Hematopoietic multipotent progenitor cell treated with erythropoietin and hydrocortisone succinate and interleukin-3 and kit ligand, for 6 days (in vitro differentiated cells): ENCODE measurements at regions not wholly inside any gene's neighbourhood (a gene's known extent, or its start where the extent isn't known, plus 50 kb on each side); places are given as distances from the start of the nearest gene placed in this dataset.

Source experiments
- DNase-seq: peaks from one replicate; pipeline ENCODE4 v3.0.0-alpha.2; 2015

GRCh38 chr10:131743190-131744151, 157.3 kb upstream of the PPP2R2D start:
- DNase-seq, result peak; percentile 5

DNA sequence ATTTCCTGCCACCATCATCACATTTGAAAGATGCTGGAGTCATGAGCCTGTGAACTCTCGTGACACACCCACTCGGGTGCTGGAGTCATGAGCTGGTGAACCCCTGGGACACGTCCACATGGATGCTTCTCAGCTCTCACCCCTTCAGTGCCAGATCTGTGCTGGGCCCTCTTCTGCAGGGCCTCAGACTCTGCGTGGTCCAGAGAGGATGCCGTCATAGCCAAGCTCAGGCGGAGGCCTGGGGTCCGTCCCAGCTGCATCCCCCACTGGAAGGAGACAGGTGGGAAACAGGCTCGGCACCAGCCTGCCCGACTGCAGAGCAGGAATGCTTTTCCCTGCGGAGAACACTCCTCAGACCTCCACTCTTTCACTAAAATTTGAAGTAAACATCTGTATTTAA, 156.5 kb upstream of the PPP2R2D start:
- DNase-seq, result no peak

GRCh38 chr10:131745591-131745990, 155.2 kb upstream of the PPP2R2D start:
- no peak for DNase-seq

GRCh38 chr10:131746241-131746711, 154.5 kb upstream of the PPP2R2D start:
- DNase-seq, result no peak

DNA sequence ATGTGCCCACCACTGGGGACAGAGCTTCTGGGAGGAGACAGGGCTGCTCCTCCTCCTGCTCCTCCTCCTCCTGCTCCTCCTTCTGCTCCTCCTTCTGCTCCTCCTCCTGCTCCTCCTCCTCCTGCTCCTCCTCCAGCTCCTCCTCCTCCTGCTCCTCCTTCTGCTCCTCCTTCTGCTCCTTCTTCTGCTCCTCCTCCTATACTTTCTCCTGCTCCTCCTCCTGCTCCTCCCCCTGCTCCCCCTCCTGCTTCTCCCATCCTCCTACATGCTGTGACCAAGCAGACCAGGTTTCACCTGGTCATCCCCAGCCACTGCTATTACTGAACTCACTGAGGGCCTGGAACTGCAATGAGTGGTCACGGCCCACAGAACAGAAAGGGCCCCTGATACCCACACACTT, 154.0 kb upstream of the PPP2R2D start:
- no peak for DNase-seq

DNA sequence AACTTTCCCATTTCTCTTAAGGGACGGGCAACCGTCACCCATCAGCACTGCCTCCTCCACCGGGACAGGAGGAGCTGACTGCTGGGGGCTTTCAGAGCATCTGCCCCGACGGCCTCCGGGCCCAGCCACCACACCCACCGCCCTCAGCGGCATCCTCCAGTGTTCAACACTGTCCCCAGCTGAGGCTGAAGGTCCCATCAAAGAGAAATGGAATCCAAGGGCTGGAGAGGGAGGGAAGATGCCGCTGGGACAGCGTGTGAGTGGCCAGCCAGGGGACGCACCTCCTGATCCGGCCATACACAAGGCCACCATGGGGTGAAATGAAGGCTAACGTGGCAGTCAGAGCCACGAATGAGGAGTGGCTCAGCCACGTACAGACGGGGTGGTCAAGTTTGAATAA, 153.6 kb upstream of the PPP2R2D start:
- no peak for DNase-seq

DNA sequence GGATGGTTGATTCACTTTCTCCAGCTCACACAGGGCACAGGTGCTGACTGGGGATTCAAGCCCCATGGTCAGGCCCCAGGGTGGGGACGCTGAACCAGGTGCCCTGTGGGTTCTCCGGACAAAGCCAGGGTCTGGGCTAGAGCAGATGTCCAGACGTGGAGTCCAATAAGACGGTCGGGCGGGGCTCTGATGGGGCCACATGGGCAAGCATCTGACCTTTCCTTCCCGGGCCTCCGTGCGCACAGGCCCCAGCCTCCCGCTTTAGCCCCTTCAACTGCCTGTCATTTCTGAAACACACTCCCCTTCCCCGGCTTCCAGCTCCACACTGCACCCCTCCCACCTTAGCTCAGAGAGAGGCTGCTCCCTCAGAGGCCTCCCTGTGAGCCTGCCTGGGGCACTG, 153.0 kb upstream of the PPP2R2D start:
- DNase-seq, result no peak

DNA sequence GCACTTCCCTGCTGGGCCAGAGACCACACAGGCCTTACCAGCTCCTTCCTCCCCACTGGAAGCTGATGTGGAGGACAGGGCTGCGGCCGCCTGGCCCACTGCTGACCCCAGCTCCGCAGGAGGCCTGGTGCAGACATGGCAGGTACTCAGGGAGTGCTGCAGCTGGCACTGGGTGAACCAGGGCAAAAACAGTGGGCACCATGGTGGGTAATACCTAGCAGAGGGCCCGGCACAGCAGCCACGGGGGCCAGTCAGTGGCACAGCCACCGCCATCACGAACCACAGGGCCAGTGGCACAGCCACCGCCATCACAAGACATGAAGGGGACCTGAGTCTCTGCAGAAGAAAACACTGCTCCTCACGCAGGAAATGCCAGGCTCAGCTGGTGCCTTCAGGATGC, 152.6 kb upstream of the PPP2R2D start:
- no peak for DNase-seq

- no peak for DNase-seq
Measured at GRCh38 chr10:131748831-131749766, 151.7 kb upstream of the PPP2R2D start.

DNA sequence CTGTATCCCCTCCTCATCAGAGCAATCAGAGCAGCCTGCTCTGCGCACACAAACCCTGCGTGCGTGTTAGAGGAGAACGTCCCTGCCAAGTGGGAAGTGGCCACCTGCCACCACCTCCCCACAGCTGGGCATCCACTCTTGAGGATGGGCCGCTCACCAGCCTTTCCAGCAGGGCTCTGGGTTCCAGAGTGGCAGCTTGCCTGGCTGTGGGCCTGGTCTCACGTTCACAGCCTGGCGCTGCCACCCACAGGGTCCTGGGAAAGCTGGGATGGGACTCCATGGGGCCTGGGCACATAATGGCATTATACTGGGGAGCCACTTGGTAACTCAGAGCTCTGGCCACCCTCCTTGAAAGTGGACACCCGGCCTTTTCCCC, 151.1 kb upstream of the PPP2R2D start:
- DNase-seq, result no peak

DNA sequence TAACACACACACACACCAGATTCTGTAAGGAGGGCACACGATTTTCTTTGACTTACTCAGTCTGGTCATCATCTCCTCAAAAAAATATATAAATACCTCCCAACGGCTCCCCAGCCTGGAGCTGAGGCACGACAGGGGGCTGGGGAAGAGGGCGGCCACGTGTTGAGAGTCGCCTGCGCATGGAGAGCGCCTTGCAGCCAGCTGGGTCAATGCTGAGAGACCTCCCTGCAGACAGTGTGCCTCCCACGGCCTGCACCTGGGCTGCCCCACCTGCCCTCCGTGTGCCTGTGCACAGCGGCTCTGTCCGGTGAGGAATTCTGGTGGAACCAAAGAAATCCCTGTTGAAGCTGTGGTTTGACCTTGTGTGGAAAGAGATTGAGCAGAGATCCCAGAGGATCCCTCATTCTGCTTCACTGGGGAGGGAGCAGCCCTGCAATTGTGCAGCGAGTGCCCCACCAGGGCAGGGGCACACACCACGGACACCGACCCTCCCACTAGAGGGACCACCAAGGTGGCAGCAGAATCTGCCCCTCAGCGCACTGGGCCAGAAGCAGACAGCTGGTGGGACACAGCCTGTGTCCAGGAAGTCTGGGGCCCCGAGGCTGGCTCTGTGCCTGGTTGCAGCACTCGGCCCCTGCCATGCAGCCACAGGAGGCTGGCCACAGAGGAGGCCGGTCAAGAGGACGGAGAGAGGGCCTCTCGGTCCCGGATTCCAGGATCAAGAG, 150.5 kb upstream of the PPP2R2D start:
- no peak for DNase-seq

GRCh38 chr10:131750973-131751826, 149.6 kb upstream of the PPP2R2D start:
- no peak for DNase-seq

DNA sequence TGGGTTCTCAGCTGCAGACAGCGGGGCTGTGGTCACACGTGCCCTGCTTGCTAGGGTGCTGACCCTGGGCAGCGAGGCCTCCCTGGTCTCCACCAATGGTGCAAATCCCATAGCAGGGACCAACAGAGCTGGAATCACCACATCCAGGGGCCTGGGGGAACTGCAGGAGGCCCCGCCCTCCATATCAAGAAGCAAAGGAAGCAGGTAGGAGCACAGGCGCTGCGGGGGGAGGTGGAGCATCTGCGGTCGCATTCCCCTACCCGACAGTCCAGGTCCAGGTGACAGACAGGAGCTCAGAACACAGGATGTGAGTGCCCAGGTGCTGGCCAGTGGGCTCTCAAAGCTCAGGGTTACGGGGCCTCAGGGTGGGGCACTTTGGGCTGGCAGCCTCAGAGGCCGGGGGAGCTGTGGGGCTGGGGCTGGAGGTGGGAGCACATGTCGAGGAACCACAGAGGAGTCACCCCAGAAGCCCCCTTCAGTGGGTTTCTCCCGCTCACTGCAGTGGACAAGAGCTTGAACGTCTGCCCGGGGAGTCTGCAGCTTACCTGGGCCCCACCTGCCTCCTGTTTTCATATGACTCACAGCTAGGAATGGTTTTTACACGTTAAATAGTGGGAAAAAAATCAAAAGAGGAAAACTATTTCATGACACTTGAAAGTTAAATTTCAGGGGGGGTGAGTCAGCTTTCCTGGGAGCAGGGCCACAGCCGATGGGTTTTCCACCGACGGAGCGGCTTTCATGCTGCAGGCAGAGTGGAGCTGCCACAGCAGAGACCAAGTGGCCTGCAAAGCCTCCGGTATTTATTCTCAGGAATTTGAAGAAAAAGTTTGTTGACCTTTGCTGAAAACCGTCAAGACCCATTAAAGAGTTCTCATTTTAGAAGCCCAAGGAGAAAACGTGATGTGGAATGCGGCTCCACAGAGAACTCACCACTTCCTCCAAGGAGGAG, 148.7 kb upstream of the PPP2R2D start:
- DNase-seq, result no peak

GRCh38 chr10:131753336-131753735, 147.5 kb upstream of the PPP2R2D start:
- DNase-seq, result no peak

DNA sequence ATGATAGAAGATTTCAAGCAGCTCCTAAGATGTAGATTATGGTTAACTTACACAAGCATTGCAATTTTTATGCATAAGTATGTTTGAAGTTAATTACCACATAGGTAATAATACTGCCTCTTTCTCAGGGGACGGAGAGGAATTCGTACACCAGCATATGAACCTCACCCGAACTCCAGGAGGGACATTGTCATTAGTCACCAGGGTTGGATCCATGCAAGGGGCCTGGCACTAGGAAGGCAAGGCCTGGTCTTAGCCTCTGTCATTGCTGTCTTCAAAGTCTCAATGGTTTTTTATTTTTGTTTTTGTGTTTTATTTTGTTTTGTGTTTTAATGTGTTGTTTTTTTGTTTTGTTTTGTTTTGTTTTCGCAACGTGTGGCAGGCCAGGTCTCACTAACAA, 145.6 kb upstream of the PPP2R2D start:
- no peak for DNase-seq

GRCh38 chr10:131757285-131758058, 143.3 kb upstream of the PPP2R2D start:
- no peak for DNase-seq

GRCh38 chr10:131758062-131758938, 142.5 kb upstream of the PPP2R2D start:
- DNase-seq, result no peak

- no peak for DNase-seq
Measured at GRCh38 chr10:131758939-131759301, 141.9 kb upstream of the PPP2R2D start.

- DNase-seq, result no peak
Measured at GRCh38 chr10:131759347-131759746, 141.5 kb upstream of the PPP2R2D start.
